DOHH2 (cell line): ENCODE measurements at regions not wholly inside any gene's neighbourhood (a gene's known extent, or its start where the extent isn't known, plus 50 kb on each side); places are given as distances from the start of the nearest gene placed in this dataset.
"Not testable (repeated sequence)": the region's sequence is repeated elsewhere in the genome, so short reads cannot be mapped to it uniquely, and the experiment has no call there.

Source experiments
- H3F3A ChIP-seq: fragments of 200-600 bp; sonication (generic), shearing (Covaris generic); 2 replicates; pipeline ENCODE4 v1.6.0; 2016; ENCODE audit warnings: antibody characterized with exemption, mild to moderate bottlenecking; ENCODE audit not compliant: control insufficient read depth, insufficient read depth
- H3K27ac ChIP-seq: fragments of 200-600 bp; sonication (generic); 2 replicates; pipeline ENCODE4 v1.5.1; 2014; ENCODE audit warnings: low read depth, mild to moderate bottlenecking, low read length, moderate library complexity
- H3K27me3 ChIP-seq: fragments of 200-600 bp; sonication (generic); 2 replicates; pipeline ENCODE4 v1.6.1; 2014; ENCODE audit warnings: mild to moderate bottlenecking, low read length, mixed read lengths; ENCODE audit not compliant: control insufficient read depth
- H3K36me3 ChIP-seq: fragments of 200-600 bp; sonication (generic); 2 replicates; pipeline ENCODE4 v1.6.1; 2014; ENCODE audit warnings: mild to moderate bottlenecking, low read length, moderate library complexity, mixed read lengths; ENCODE audit not compliant: control insufficient read depth
- H3K4me1 ChIP-seq: fragments of 200-600 bp; sonication (generic); 2 replicates; pipeline ENCODE4 v1.6.1; 2014; ENCODE audit warnings: mild to moderate bottlenecking, low read length, mixed read lengths; ENCODE audit not compliant: control insufficient read depth
- H3K4me2 ChIP-seq: fragments of 200-600 bp; sonication (generic); 2 replicates; pipeline ENCODE4 v1.6.0; 2014; ENCODE audit warnings: mild to moderate bottlenecking, low read length, moderate library complexity
- H3K4me3 ChIP-seq: fragments of 200-600 bp; sonication (generic); 2 replicates; pipeline ENCODE4 v1.5.1; 2014; ENCODE audit warnings: mild to moderate bottlenecking, low read length, mixed read lengths
- H3K79me2 ChIP-seq: fragments of 200-600 bp; sonication (generic); 2 replicates; pipeline ENCODE4 v1.6.1; 2014; ENCODE audit warnings: mild to moderate bottlenecking, low read length, mixed read lengths; ENCODE audit not compliant: control insufficient read depth
- H3K9me2 ChIP-seq: fragments of 200-600 bp; sonication (generic); replicated peaks from 2 replicates; pipeline ENCODE4 v1.6.1; 2014; ENCODE audit warnings: mild to moderate bottlenecking, low read length, mixed read lengths; ENCODE audit not compliant: control insufficient read depth
- H3K9me3 ChIP-seq: fragments of 200-600 bp; sonication (generic); 2 replicates; pipeline ENCODE4 v1.6.1; 2014; ENCODE audit warnings: antibody characterized with exemption, low read length, mixed read lengths; ENCODE audit not compliant: control insufficient read depth, insufficient read depth
- H4K20me1 ChIP-seq: fragments of 200-600 bp; sonication (generic); 2 replicates; pipeline ENCODE4 v1.6.0; 2014; ENCODE audit warnings: low read depth, mild to moderate bottlenecking, antibody characterized with exemption, low read length, moderate library complexity; ENCODE audit not compliant: control insufficient read depth, insufficient read depth
- CTCF ChIP-seq: fragments of 200-600 bp; sonication (generic); IDR thresholded peaks from one replicate; pipeline ENCODE4 v1.5.1; 2014; ENCODE audit warnings: antibody characterized with exemption, mild to moderate bottlenecking, low read depth, low read length; ENCODE audit not compliant: poor library complexity, severe bottlenecking
- EZH2phosphoT487 ChIP-seq: fragments of 200-600 bp; sonication (generic); IDR thresholded peaks from 2 replicates; pipeline ENCODE4 v1.6.1; 2017; ENCODE audit warnings: borderline replicate concordance, mild to moderate bottlenecking, antibody characterized with exemption, low read length, moderate library complexity, mixed read lengths

GRCh38 chr15:24202297-24202696 is 473.3 kb upstream of the NPAP1 start:
- H3K4me3 ChIP-seq, H3K4me1 ChIP-seq, H3K9me3 ChIP-seq, H3K27me3 ChIP-seq, H4K20me1 ChIP-seq, H3K4me2 ChIP-seq, H3K27ac ChIP-seq, H3K79me2 ChIP-seq, H3K9me2 ChIP-seq, H3K36me3 ChIP-seq, H3F3A ChIP-seq: not testable (repeated sequence)

- H3K9me3 ChIP-seq, H3K4me3 ChIP-seq, H3K27me3 ChIP-seq, H3K4me1 ChIP-seq, H4K20me1 ChIP-seq, H3K27ac ChIP-seq, H3K36me3 ChIP-seq, H3K9me2 ChIP-seq, H3K79me2 ChIP-seq, H3K4me2 ChIP-seq, H3F3A ChIP-seq: not testable (repeated sequence)
Observed at GRCh38 chr15:24211742-24212476, 463.7 kb upstream of the NPAP1 start.

GRCh38 chr15:24223739-24224138 is 451.8 kb upstream of the NPAP1 start:
- H3K79me2 ChIP-seq: no peaks in the 10 kb centered on the region
- H3K27me3 ChIP-seq: no peaks in the 10 kb centered on the region

GRCh38 chr15:24224161-24224560 is 451.4 kb upstream of the NPAP1 start:
- no peak overlapping the region for H3K4me2 ChIP-seq
- TF ChIP-seq CTCF (no peak), EZH2phosphoT487 (no peak)
- no peaks in the 10 kb centered on the region for H4K20me1 ChIP-seq
- H3F3A ChIP-seq: no peaks in the 10 kb centered on the region
- H3K36me3 ChIP-seq: no peaks in the 10 kb centered on the region
- H3K79me2 ChIP-seq: no peaks in the 10 kb centered on the region
- H3K27me3 ChIP-seq: no peaks in the 10 kb centered on the region
- H3K4me1 ChIP-seq: no peaks in the 10 kb centered on the region
- H3K4me3 ChIP-seq: no peak overlapping the region
- no peaks in the 10 kb centered on the region for H3K9me2 ChIP-seq
- peaks cover 3% of the 10 kb centered on the region; the same call in 1 of the 2 replicates for H3K9me3 ChIP-seq
- H3K27ac ChIP-seq: no peak overlapping the region

More at GRCh38 chr15:24223739-24224138, 451.8 kb upstream of the NPAP1 start:
- H3K4me1 ChIP-seq: no peaks in the 10 kb centered on the region
- no peaks in the 10 kb centered on the region for H4K20me1 ChIP-seq
- H3K9me3 ChIP-seq: peaks cover 3% of the 10 kb centered on the region; the same call in 1 of the 2 replicates
- no peak for TF ChIP-seq EZH2phosphoT487
- TF ChIP-seq CTCF: no peak
- H3K9me2 ChIP-seq: no peaks in the 10 kb centered on the region
- H3K4me3 ChIP-seq: no peak overlapping the region
- no peaks in the 10 kb centered on the region for H3K36me3 ChIP-seq
- H3K27ac ChIP-seq: no peak overlapping the region
- no peaks in the 10 kb centered on the region for H3F3A ChIP-seq
- H3K4me2 ChIP-seq: no peak overlapping the region

GRCh38 chr15:24228922-24229321 is 446.7 kb upstream of the NPAP1 start:
- H3K27me3 ChIP-seq, H3K4me2 ChIP-seq, H3K27ac ChIP-seq, H3K4me1 ChIP-seq, H3K4me3 ChIP-seq, H4K20me1 ChIP-seq, H3K36me3 ChIP-seq, H3F3A ChIP-seq, H3K9me3 ChIP-seq, H3K79me2 ChIP-seq, H3K9me2 ChIP-seq: not testable (repeated sequence)

- not testable (repeated sequence) for H3K4me1 ChIP-seq, H3K4me2 ChIP-seq, H3F3A ChIP-seq, H3K27ac ChIP-seq, H3K9me2 ChIP-seq, H3K27me3 ChIP-seq, H3K9me3 ChIP-seq, H3K79me2 ChIP-seq, H3K4me3 ChIP-seq, H4K20me1 ChIP-seq, H3K36me3 ChIP-seq
Observed at GRCh38 chr15:24233134-24233533, 442.4 kb upstream of the NPAP1 start.
